NB4 (cell line): ENCODE measurements at regions not wholly inside any gene's neighbourhood (a gene's known extent, or its start where the extent isn't known, plus 50 kb on each side); places are given as distances from the start of the nearest gene placed in this dataset.

Experiments used
- DNase-seq: peaks from one replicate; pipeline ENCODE4 v3.0.0; 2010; ENCODE audit warnings: low read depth
- H3K4me3 ChIP-seq: one replicate; pipeline ENCODE4 v1.5.1; 2011; ENCODE audit warnings: mild to moderate bottlenecking, low read depth, low read length, moderate library complexity
- CTCF ChIP-seq: IDR thresholded peaks from one replicate; pipeline ENCODE4 v1.5.1; 2012; ENCODE audit warnings: low read depth, low read length
- MAX ChIP-seq: IDR thresholded peaks from 2 replicates; pipeline ENCODE4 v1.6.1; 2011; ENCODE audit warnings: low read depth, low read length
- MYC ChIP-seq: IDR thresholded peaks from 2 replicates; pipeline ENCODE4 v1.6.1; 2011; ENCODE audit warnings: low read depth, low read length
- POLR2A ChIP-seq: IDR thresholded peaks from 2 replicates; pipeline ENCODE4 v1.6.1; 2011; ENCODE audit warnings: mild to moderate bottlenecking; ENCODE audit not compliant: insufficient read length; ENCODE audit errors: extremely low read depth

GRCh38 chr1:221175249-221175648, 296.0 kb downstream of the HLX start:
- TF ChIP-seq CTCF, result no peak
- no peak for TF ChIP-seq POLR2A
- no peak for TF ChIP-seq MYC
- TF ChIP-seq MAX, result no peak
- no peak overlapping the region for H3K4me3 ChIP-seq
- DNase-seq, result no peak

- no peak for DNase-seq
- TF ChIP-seq MYC (no peak), POLR2A (no peak), CTCF (no peak)
- H3K4me3 ChIP-seq, result no peak overlapping the region
These were observed 301.6 kb downstream of the HLX start for GRCh38 chr1:221180704-221181368.

- H3K4me3 ChIP-seq, result no peak overlapping the region
- peak; percentile 19 for DNase-seq
- TF ChIP-seq POLR2A, result no peak
These were observed 303.7 kb downstream of the HLX start for GRCh38 chr1:221182791-221183533.

- TF ChIP-seq MYC, result no peak
- no peak for TF ChIP-seq POLR2A
- no peak for TF ChIP-seq MAX
- no peak for TF ChIP-seq CTCF
- DNase-seq, result no peak
- no peak overlapping the region for H3K4me3 ChIP-seq
These were observed 305.0 kb downstream of the HLX start for GRCh38 chr1:221184131-221184794.

GRCh38 chr1:221187174-221187573, 307.9 kb downstream of the HLX start:
- no peak overlapping the region for H3K4me3 ChIP-seq
- no peak for TF ChIP-seq POLR2A
- TF ChIP-seq CTCF, result no peak
- TF ChIP-seq MAX, result no peak
- no peak for TF ChIP-seq MYC
- no peak for DNase-seq

GRCh38 chr1:221188458-221188857, 309.2 kb downstream of the HLX start:
- H3K4me3 ChIP-seq, result no peak overlapping the region
- DNase-seq, result peak; percentile 23
- TF ChIP-seq MAX, result no peak
- TF ChIP-seq MYC, result no peak
- TF ChIP-seq CTCF, result no peak
- no peak for TF ChIP-seq POLR2A
